ENCODE measurements at regions not wholly inside any gene's neighbourhood (a gene's known extent, or its start where the extent isn't known, plus 50 kb on each side); places are given as distances from the start of the nearest gene placed in this dataset.

DNA sequence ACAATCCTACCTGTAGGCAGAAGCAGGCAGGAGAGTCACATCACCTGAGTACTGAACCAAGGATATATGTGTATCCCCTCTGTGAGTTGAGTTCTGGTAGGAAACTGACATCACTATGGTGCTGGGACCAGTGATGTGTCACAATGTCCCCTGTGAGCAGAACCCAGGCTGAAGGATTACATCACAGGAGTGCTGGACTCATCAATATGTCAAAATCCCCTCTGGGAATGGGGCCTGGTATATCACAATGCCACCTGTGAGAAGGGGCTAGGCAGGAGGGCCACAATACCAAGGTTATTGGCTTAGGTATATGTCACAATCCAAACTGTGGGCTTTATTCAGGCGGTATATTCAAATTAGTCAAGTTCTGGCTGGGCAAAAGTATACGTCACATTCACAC is 2098.3 kb downstream of the TP53TG3F start:
- ChIA-PET CTCF (no interaction called here), POLR2A (no interaction called here)
- ATAC-seq (no peak), DNase-seq (no peak)
- Mint-ChIP-seq H3K9me3 (peaks cover 35% of the 10 kb centered on the region), H3K27ac (no peak overlapping the region), H3K36me3 (ENCODE audit: low read depth) (no peaks in the 10 kb centered on the region), H3K4me3 (no peak overlapping the region), H3K4me1 (ENCODE audit: low read depth) (no peaks in the 10 kb centered on the region), H3K27me3 (no peaks in the 10 kb centered on the region)
- TF ChIP-seq, protein P1, sequence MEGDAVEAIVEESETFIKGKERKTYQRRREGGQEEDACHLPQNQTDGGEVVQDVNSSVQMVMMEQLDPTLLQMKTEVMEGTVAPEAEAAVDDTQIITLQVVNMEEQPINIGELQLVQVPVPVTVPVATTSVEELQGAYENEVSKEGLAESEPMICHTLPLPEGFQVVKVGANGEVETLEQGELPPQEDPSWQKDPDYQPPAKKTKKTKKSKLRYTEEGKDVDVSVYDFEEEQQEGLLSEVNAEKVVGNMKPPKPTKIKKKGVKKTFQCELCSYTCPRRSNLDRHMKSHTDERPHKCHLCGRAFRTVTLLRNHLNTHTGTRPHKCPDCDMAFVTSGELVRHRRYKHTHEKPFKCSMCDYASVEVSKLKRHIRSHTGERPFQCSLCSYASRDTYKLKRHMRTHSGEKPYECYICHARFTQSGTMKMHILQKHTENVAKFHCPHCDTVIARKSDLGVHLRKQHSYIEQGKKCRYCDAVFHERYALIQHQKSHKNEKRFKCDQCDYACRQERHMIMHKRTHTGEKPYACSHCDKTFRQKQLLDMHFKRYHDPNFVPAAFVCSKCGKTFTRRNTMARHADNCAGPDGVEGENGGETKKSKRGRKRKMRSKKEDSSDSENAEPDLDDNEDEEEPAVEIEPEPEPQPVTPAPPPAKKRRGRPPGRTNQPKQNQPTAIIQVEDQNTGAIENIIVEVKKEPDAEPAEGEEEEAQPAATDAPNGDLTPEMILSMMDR (IDR thresholded peaks at IDR 0.05): no peak
- intact Hi-C loops (cut with micrococcal nuclease): no loop called here

DNA sequence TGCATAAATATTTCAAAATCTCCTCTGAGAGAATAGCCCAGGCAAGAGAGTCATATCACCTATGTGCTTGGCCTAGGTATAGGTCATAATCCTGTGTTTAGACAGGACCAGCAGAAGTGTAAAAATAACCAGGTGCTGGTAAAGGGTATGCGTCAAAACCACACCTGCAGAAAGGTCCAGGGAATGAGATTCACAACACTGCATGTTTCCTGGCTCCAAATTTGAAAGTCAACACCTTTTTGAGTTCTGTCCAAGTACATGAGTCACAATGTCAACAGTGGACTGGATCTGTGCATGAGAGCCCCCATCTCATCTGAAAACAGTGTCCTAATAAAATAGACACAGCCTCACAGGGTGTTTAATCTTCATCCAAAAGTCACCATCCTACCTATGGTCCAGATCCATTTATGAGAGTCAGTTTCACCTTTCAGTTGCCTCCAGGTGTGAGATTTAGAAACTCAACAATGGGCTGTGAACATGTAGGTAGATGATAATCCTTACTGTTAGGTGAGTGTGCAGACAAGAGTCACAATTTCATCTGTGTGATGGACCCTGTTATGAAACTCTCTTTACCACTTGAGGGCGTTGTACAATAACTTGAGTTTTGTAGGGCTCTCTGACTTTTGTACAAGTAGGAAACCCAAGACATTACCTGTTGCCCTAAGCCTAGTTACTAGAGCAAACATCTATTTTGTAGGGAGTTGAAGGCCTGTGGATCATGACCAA is 2100.7 kb downstream of the TP53TG3F start:
- Mint-ChIP-seq H3K4me3 (no peak overlapping the region), H3K9me3 (peaks cover 32% of the 10 kb centered on the region), H3K27me3 (no peaks in the 10 kb centered on the region), H3K36me3 (ENCODE audit: low read depth) (no peaks in the 10 kb centered on the region), H3K4me1 (ENCODE audit: low read depth) (no peaks in the 10 kb centered on the region), H3K27ac (no peak overlapping the region)
- ATAC-seq (no peak), DNase-seq (no peak)
- ChIA-PET CTCF (no interaction called here), POLR2A (no interaction called here)
- TF ChIP-seq, protein P1 (IDR thresholded peaks at IDR 0.05): no peak
- intact Hi-C loops (cut with micrococcal nuclease): no loop called here

DNA sequence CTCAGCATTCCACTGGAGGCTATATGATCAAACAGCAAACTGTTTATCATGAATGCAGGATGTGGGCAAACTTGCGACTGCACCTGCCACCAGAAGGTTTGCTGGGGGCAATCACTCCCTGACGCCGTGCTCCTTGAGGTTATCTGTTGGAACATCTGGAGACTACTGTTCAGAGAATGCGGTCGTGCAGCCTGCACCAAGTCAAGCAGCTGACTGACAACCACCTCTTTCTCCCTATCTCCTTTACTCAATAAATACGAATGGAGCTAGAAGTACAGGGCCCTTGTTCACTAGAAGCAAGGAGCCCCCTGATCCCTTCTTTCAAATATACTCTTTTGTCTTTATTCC is 2101.2 kb downstream of the TP53TG3F start:
- ChIA-PET POLR2A (no interaction called here), CTCF (no interaction called here)
- peaks cover 33% of the 10 kb centered on the region for H3K9me3 Mint-ChIP-seq
- TF ChIP-seq, protein P1 (IDR thresholded peaks at IDR 0.05): no peak
- H3K27ac Mint-ChIP-seq: no peak overlapping the region
- H3K4me3 Mint-ChIP-seq: no peak overlapping the region
- no peaks in the 10 kb centered on the region for H3K27me3 Mint-ChIP-seq
- H3K4me1 Mint-ChIP-seq (ENCODE audit: low read depth): no peaks in the 10 kb centered on the region
- no peaks in the 10 kb centered on the region for H3K36me3 Mint-ChIP-seq (ENCODE audit: low read depth)
- DNase-seq: no peak
- intact Hi-C loops (cut with micrococcal nuclease): no loop called here
- ATAC-seq: no peak

DNA sequence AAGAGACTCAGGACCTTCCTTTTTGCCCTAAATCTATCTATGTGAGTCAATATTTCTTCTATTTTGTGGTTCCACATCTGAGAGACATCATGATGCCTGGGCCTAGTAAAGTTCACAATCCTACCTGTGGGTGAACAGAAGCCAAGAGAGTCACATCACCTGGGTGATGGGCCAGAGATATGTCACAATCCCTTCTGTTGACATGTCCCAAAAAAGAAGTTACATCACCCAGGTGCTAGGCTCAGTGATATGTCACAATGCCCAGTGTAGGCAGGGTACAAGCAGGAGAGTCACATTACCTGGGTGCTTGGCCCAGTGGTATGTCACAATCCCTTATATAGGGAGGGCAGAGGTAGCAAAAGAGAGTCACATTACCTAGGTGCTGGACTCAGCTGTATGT is 2101.9 kb downstream of the TP53TG3F start:
- Mint-ChIP-seq H3K36me3 (ENCODE audit: low read depth) (no peaks in the 10 kb centered on the region), H3K9me3 (peaks cover 32% of the 10 kb centered on the region), H3K27me3 (no peaks in the 10 kb centered on the region), H3K27ac (no peak overlapping the region), H3K4me1 (ENCODE audit: low read depth) (no peaks in the 10 kb centered on the region), H3K4me3 (no peak overlapping the region)
- ATAC-seq (no peak), DNase-seq (no peak)
- ChIA-PET CTCF (no interaction called here), POLR2A (no interaction called here)
- TF ChIP-seq, protein P1 (IDR thresholded peaks at IDR 0.05): no peak
- intact Hi-C loops (cut with micrococcal nuclease): no loop called here

DNA sequence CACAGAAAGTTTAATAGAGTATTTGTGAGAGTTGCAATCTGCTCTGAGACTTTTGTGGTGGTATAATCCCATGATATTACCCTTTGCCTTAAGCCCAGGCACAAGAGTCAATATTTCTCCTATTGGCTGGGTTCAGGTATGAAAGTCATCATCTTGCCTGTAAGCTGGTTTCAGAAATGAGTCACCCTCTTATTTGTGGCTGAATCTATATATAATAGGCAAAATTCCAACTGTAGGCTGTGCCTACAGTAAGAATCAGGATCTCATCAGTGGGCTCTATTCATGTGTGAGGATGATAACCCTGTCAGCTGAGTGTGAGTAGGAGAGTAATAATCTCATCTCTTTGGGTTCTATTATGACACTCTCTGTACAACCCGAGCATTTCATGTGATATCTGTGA is 2103.1 kb downstream of the TP53TG3F start:
- POLR2A ChIA-PET: no interaction called here
- TF ChIP-seq, protein P1 (IDR thresholded peaks at IDR 0.05): no peak
- H3K36me3 Mint-ChIP-seq (ENCODE audit: low read depth): no peaks in the 10 kb centered on the region
- CTCF ChIA-PET: no interaction called here
- DNase-seq (no peak), ATAC-seq (no peak)
- H3K27ac Mint-ChIP-seq: no peak overlapping the region
- H3K4me1 Mint-ChIP-seq (ENCODE audit: low read depth): no peaks in the 10 kb centered on the region
- intact Hi-C loops (cut with micrococcal nuclease): no loop called here
- H3K9me3 Mint-ChIP-seq: peaks cover 26% of the 10 kb centered on the region
- no peak overlapping the region for H3K4me3 Mint-ChIP-seq
- H3K27me3 Mint-ChIP-seq: no peaks in the 10 kb centered on the region

Measured in activated CD8-positive, alpha-beta T cell treated with anti-CD3 and anti-CD28 coated beads for 36 hours (primary cell).